ENCODE measurements at regions not wholly inside any gene's neighbourhood (a gene's known extent, or its start where the extent isn't known, plus 50 kb on each side); places are given as distances from the start of the nearest gene placed in this dataset.

DNA sequence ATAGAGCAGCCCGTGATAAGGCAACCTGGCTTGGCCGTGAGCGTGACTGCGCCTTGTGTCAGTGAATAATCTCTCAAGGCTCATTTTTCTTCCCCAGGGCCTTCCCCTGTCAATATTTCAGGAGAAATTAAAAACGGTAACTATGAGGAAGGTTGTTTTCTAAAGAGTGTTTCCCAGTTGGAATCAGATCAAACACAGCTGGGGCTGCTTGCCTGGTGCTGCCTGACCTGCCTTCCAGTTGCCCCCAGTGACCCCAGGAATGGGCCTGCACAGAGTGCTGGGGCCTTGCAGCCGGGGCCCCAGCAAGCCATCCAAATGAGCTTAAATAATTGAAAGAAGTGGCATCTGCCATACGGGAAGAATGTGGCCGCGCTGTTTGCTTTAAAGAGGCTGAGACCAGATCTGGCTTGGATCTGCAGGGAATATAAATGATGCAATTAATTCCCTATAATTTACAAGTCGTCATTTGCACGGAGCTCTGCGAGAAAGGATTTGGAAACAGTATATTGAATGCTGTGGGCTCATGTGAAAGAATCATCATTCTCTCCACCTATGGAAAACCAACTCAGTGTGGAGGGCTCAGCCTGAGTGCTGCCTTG, 203.9 kb downstream of the C1orf94 start:
- H3K27me3 ChIP-seq (ENCODE audit: control insufficient read depth in 2 of 2, insufficient read depth in 2 of 2, low read length in 2 of 2), result no peaks in the 10 kb centered on the region
- dilution Hi-C loops (cut with MboI; ENCODE audit: extremely low pct_ligation_motif_present, low sequenced_read_pairs) (no loop called here), intact Hi-C loops (cut with micrococcal nuclease) (no loop called here)
- no peak overlapping the region for H3K4me3 ChIP-seq (replicated peaks in 1 of 3; ENCODE audit: insufficient read depth in 1 of 3, low read depth in 1 of 3, low read length in 3 of 3)
- no peak for FAIRE-seq
- no peak overlapping the region for H3K9ac ChIP-seq (replicated peaks; ENCODE audit: extremely low read depth, insufficient read depth, low read length)
- CTCF ChIA-PET, result no interaction called here
- H3K9me1 ChIP-seq (replicated peaks; ENCODE audit: control insufficient read depth, extremely low read depth, insufficient read depth, low read length), result no peaks in the 10 kb centered on the region
- H3K9me3 ChIP-seq (replicated peaks; ENCODE audit: control insufficient read depth, insufficient read depth, low read length), result no peaks in the 10 kb centered on the region
- no peaks in the 10 kb centered on the region for H3K36me3 ChIP-seq (ENCODE audit: control insufficient read depth in 2 of 2, extremely low read depth in 1 of 2, insufficient read depth in 2 of 2, low read length in 2 of 2)
- POLR2A ChIA-PET, result no interaction called here
- no peaks in the 10 kb centered on the region for H3K79me2 ChIP-seq (ENCODE audit: control insufficient read depth, insufficient read depth, low read length)
- H3K27ac ChIP-seq (ENCODE audit: insufficient read depth, low read depth, low read length), result no peak overlapping the region
- no peak overlapping the region for H2AFZ ChIP-seq (ENCODE audit: low read depth, low read length)
- TF ChIP-seq FOS (IDR thresholded peaks at IDR 0.05; ENCODE audit: borderline replicate concordance, insufficient read depth, low read length) (no peak), GATA2 (IDR thresholded peaks at IDR 0.05; ENCODE audit: insufficient read depth, insufficient read length, low read depth, low read length) (no peak), JUN (IDR thresholded peaks at IDR 0.05; ENCODE audit: borderline replicate concordance, insufficient read depth, insufficient read length, low read depth) (no peak), CTCF (IDR thresholded peaks at IDR 0.05; ENCODE audit: extremely low read depth in 1 of 2, insufficient read depth in 1 of 2, low read depth in 1 of 2, low read length in 2 of 2) (no peak), MYC (IDR thresholded peaks at IDR 0.05; ENCODE audit: low read depth, low read length) (no peak), POLR2AphosphoS5 (IDR thresholded peaks at IDR 0.05; ENCODE audit: insufficient read depth, low read depth, low read length) (no peak), POLR2A (IDR thresholded peaks at IDR 0.05; ENCODE audit: low read depth, low read length) (no peak), EZH2 (IDR thresholded peaks at IDR 0.05; ENCODE audit: borderline replicate concordance, low read depth, low read length, severe bottlenecking) (no peak)
- TF ChIP-seq, protein P1, sequence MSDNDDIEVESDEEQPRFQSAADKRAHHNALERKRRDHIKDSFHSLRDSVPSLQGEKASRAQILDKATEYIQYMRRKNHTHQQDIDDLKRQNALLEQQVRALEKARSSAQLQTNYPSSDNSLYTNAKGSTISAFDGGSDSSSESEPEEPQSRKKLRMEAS (IDR thresholded peaks at IDR 0.05; ENCODE audit: insufficient read depth, insufficient read length), result no peak
- no TSS peak for BruUV-seq (replicated peaks)
- no peaks in the 10 kb centered on the region for H4K20me1 ChIP-seq (replicated peaks; ENCODE audit: control insufficient read depth, extremely low read depth, insufficient read depth, low read length)
- no peak overlapping the region for H3K4me2 ChIP-seq (ENCODE audit: insufficient read depth, low read length)
- no peaks in the 10 kb centered on the region for H3K4me1 ChIP-seq (ENCODE audit: control insufficient read depth, extremely low read depth, insufficient read depth, low read length)
- DNase-seq (ENCODE audit: low read depth, low spot score), result no peak

All from endothelial cell of umbilical vein (primary cell).